ENCODE measurements at regions not wholly inside any gene's neighbourhood (a gene's known extent, or its start where the extent isn't known, plus 50 kb on each side); places are given as distances from the start of the nearest gene placed in this dataset.
"Not testable (repeated sequence)": the region's sequence is repeated elsewhere in the genome, so short reads cannot be mapped to it uniquely, and the experiment has no call there.

GRCh38 chr6:159520002-159520401 is 173.0 kb downstream of the SOD2 start:
- Histone ChIP-seq H3K4me1 (ENCODE audit: control insufficient read depth, low read length) (no peaks in the 10 kb centered on the region), H3K27ac (ENCODE audit: low read depth, low read length) (no peak overlapping the region), H3K79me2 (ENCODE audit: control insufficient read depth, low read length) (no peaks in the 10 kb centered on the region), H3K9me2 (replicated peaks; ENCODE audit: control insufficient read depth, low read length) (no peaks in the 10 kb centered on the region), H3F3A (ENCODE audit: control insufficient read depth, insufficient read depth) (no peaks in the 10 kb centered on the region), H3K36me3 (ENCODE audit: control insufficient read depth, low read length) (no peaks in the 10 kb centered on the region), H3K9me3 (ENCODE audit: control insufficient read depth, insufficient read depth, low read length) (no peaks in the 10 kb centered on the region), H3K27me3 (ENCODE audit: control insufficient read depth, low read length) (no peaks in the 10 kb centered on the region), H3K4me2 (ENCODE audit: low read length) (no peak overlapping the region), H4K20me1 (ENCODE audit: control insufficient read depth, insufficient read depth, low read depth, low read length) (no peaks in the 10 kb centered on the region), H3K4me3 (ENCODE audit: low read length) (no peak overlapping the region)
- TF ChIP-seq, protein P1, sequence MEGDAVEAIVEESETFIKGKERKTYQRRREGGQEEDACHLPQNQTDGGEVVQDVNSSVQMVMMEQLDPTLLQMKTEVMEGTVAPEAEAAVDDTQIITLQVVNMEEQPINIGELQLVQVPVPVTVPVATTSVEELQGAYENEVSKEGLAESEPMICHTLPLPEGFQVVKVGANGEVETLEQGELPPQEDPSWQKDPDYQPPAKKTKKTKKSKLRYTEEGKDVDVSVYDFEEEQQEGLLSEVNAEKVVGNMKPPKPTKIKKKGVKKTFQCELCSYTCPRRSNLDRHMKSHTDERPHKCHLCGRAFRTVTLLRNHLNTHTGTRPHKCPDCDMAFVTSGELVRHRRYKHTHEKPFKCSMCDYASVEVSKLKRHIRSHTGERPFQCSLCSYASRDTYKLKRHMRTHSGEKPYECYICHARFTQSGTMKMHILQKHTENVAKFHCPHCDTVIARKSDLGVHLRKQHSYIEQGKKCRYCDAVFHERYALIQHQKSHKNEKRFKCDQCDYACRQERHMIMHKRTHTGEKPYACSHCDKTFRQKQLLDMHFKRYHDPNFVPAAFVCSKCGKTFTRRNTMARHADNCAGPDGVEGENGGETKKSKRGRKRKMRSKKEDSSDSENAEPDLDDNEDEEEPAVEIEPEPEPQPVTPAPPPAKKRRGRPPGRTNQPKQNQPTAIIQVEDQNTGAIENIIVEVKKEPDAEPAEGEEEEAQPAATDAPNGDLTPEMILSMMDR (IDR thresholded peaks at IDR 0.05; ENCODE audit: low read depth, low read length, poor library complexity, severe bottlenecking), result no peak
- no peak for TF ChIP-seq EZH2phosphoT487 (IDR thresholded peaks at IDR 0.05; ENCODE audit: borderline replicate concordance, low read length)

DNA sequence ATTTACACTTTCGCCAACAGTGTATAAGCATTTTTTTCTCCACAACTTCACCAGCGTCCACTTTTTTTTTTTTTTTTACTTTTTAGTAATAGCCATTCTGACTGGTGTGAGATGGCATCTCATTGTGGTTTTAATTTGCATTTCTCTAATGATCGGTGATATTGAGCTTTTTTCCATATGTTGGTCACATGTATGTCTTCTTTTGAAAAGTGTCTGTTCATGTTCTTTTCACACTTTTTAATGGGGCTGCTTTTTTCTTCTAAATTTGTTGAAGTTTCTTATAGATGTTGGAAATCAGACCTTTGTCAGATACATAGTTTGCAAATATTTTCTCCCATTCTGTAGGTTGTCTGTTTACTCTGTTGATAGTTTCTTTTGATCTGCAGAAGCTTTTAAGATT is 177.2 kb downstream of the SOD2 start:
- not testable (repeated sequence) for H3K36me3 ChIP-seq (ENCODE audit: control insufficient read depth, low read length); H3K79me2 ChIP-seq (ENCODE audit: control insufficient read depth, low read length); H3K27me3 ChIP-seq (ENCODE audit: control insufficient read depth, low read length); H3F3A ChIP-seq (ENCODE audit: control insufficient read depth, insufficient read depth); H3K4me3 ChIP-seq (ENCODE audit: low read length); H3K9me2 ChIP-seq (replicated peaks; ENCODE audit: control insufficient read depth, low read length); H4K20me1 ChIP-seq (ENCODE audit: control insufficient read depth, insufficient read depth, low read depth, low read length); H3K4me2 ChIP-seq (ENCODE audit: low read length); H3K27ac ChIP-seq (ENCODE audit: low read depth, low read length); H3K9me3 ChIP-seq (ENCODE audit: control insufficient read depth, insufficient read depth, low read length); H3K4me1 ChIP-seq (ENCODE audit: control insufficient read depth, low read length)

DNA sequence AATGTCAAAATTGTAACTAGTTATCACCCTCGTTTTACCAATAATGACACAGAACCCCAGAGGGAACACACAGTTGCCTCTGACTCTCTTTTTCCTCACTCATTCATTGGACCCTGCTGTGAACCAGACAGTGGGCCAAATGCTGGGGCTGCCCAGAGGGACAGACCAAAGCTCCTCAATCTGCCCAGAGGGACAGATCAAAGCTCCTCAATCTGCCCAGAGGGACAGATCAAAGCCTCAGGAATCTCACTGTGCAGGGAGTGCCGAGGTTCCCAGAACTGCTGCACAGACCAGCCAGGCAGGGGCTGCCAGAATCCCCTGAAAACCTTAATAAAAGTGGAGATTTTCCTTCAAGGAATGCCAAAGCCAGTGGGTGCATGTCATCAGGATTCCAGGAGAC is 179.1 kb downstream of the SOD2 start:
- H3F3A ChIP-seq (ENCODE audit: control insufficient read depth, insufficient read depth), result no peaks in the 10 kb centered on the region
- no peaks in the 10 kb centered on the region for H4K20me1 ChIP-seq (ENCODE audit: control insufficient read depth, insufficient read depth, low read depth, low read length)
- no peak overlapping the region for H3K4me2 ChIP-seq (ENCODE audit: low read length)
- no peaks in the 10 kb centered on the region for H3K9me2 ChIP-seq (replicated peaks; ENCODE audit: control insufficient read depth, low read length)
- H3K9me3 ChIP-seq (ENCODE audit: control insufficient read depth, insufficient read depth, low read length), result no peaks in the 10 kb centered on the region
- TF ChIP-seq, protein P1 (IDR thresholded peaks at IDR 0.05; ENCODE audit: low read depth, low read length, poor library complexity, severe bottlenecking), result no peak
- no peak for TF ChIP-seq EZH2phosphoT487 (IDR thresholded peaks at IDR 0.05; ENCODE audit: borderline replicate concordance, low read length)
- no peak overlapping the region for H3K27ac ChIP-seq (ENCODE audit: low read depth, low read length)
- H3K36me3 ChIP-seq (ENCODE audit: control insufficient read depth, low read length), result no peaks in the 10 kb centered on the region
- H3K79me2 ChIP-seq (ENCODE audit: control insufficient read depth, low read length), result no peaks in the 10 kb centered on the region
- no peak overlapping the region for H3K4me3 ChIP-seq (ENCODE audit: low read length)
- no peaks in the 10 kb centered on the region for H3K27me3 ChIP-seq (ENCODE audit: control insufficient read depth, low read length)
- no peaks in the 10 kb centered on the region for H3K4me1 ChIP-seq (ENCODE audit: control insufficient read depth, low read length)

- no peaks in the 10 kb centered on the region for H3K27me3 ChIP-seq (ENCODE audit: control insufficient read depth, low read length)
- H4K20me1 ChIP-seq (ENCODE audit: control insufficient read depth, insufficient read depth, low read depth, low read length), result no peaks in the 10 kb centered on the region
- no peaks in the 10 kb centered on the region for H3K79me2 ChIP-seq (ENCODE audit: control insufficient read depth, low read length)
- no peaks in the 10 kb centered on the region for H3K4me1 ChIP-seq (ENCODE audit: control insufficient read depth, low read length)
- H3K9me3 ChIP-seq (ENCODE audit: control insufficient read depth, insufficient read depth, low read length), result no peaks in the 10 kb centered on the region
- no peak overlapping the region for H3K4me2 ChIP-seq (ENCODE audit: low read length)
- H3F3A ChIP-seq (ENCODE audit: control insufficient read depth, insufficient read depth), result no peaks in the 10 kb centered on the region
- no peak for TF ChIP-seq EZH2phosphoT487 (IDR thresholded peaks at IDR 0.05; ENCODE audit: borderline replicate concordance, low read length)
- TF ChIP-seq, protein P1 (IDR thresholded peaks at IDR 0.05; ENCODE audit: low read depth, low read length, poor library complexity, severe bottlenecking), result no peak
- no peaks in the 10 kb centered on the region for H3K9me2 ChIP-seq (replicated peaks; ENCODE audit: control insufficient read depth, low read length)
- H3K36me3 ChIP-seq (ENCODE audit: control insufficient read depth, low read length), result no peaks in the 10 kb centered on the region
- no peak overlapping the region for H3K4me3 ChIP-seq (ENCODE audit: low read length)
- no peak overlapping the region for H3K27ac ChIP-seq (ENCODE audit: low read depth, low read length)
Observed at GRCh38 chr6:159513074-159513720, 179.8 kb downstream of the SOD2 start.
